Muscle layer of duodenum (tissue), 2 donors: ENCODE measurements at regions not wholly inside any gene's neighbourhood (a gene's known extent, or its start where the extent isn't known, plus 50 kb on each side); places are given as distances from the start of the nearest gene placed in this dataset.

Experiments
- H3K27ac ChIP-seq: one replicate; pipeline ENCODE4 v1.7.0; 2013; ENCODE audit warnings: mild to moderate bottlenecking, low read length
- H3K27me3 ChIP-seq: one replicate; pipeline ENCODE4 v1.7.0; 2013; ENCODE audit warnings: low read depth, mild to moderate bottlenecking, control low read depth, low read length
- H3K36me3 ChIP-seq, 2 donors: one replicate each; pipeline ENCODE4 v1.7.0; 2013; ENCODE audit warnings: low read length in 2 of 2, control low read depth in 1 of 2, mild to moderate bottlenecking in 1 of 2; ENCODE audit not compliant: insufficient read depth in 2 of 2, control insufficient read depth in 1 of 2
- H3K4me1 ChIP-seq, 2 donors: one replicate each; pipeline ENCODE4 v1.7.0; 2013; ENCODE audit warnings: low read length in 2 of 2, mild to moderate bottlenecking in 2 of 2, control low read depth in 1 of 2, moderate library complexity in 1 of 2; ENCODE audit not compliant: insufficient read depth in 2 of 2, control insufficient read depth in 1 of 2
- H3K4me3 ChIP-seq, 2 donors: one replicate each; pipeline ENCODE4 v1.7.0; 2013; ENCODE audit warnings: low read length in 2 of 2, low read depth in 1 of 2, mild to moderate bottlenecking in 1 of 2
- H3K9me3 ChIP-seq, 2 donors: one replicate each; pipeline ENCODE4 v1.7.0; 2013; ENCODE audit warnings: low read length in 2 of 2, control low read depth in 1 of 2, mild to moderate bottlenecking in 1 of 2; ENCODE audit not compliant: control insufficient read depth in 1 of 2
- donor health status: healthy.

- H3K27ac ChIP-seq = no peak overlapping the region
- no peaks in the 10 kb centered on the region for H3K9me3 ChIP-seq
- H3K27me3 ChIP-seq = no peaks in the 10 kb centered on the region
- no peak overlapping the region for H3K4me3 ChIP-seq
- H3K36me3 ChIP-seq = no peaks in the 10 kb centered on the region
- H3K4me1 ChIP-seq = no peaks in the 10 kb centered on the region
Observed at GRCh38 chr2:19554520-19554919, 196.1 kb upstream of the OSR1 start.

GRCh38 chr2:19552270-19552669 is 193.8 kb upstream of the OSR1 start:
- no peak overlapping the region for H3K4me3 ChIP-seq
- no peaks in the 10 kb centered on the region for H3K36me3 ChIP-seq
- H3K4me1 ChIP-seq = no peaks in the 10 kb centered on the region
- no peaks in the 10 kb centered on the region for H3K27me3 ChIP-seq
- H3K27ac ChIP-seq = no peak overlapping the region
- H3K9me3 ChIP-seq = no peaks in the 10 kb centered on the region

GRCh38 chr2:19550750-19551149 is 192.3 kb upstream of the OSR1 start:
- Histone ChIP-seq H3K4me3 (no peak overlapping the region), H3K4me1 (no peaks in the 10 kb centered on the region), H3K9me3 (no peaks in the 10 kb centered on the region), H3K27me3 (no peaks in the 10 kb centered on the region), H3K27ac (no peak overlapping the region), H3K36me3 (no peaks in the 10 kb centered on the region)

GRCh38 chr2:19549821-19550220 is 191.4 kb upstream of the OSR1 start:
- Histone ChIP-seq H3K36me3 (no peaks in the 10 kb centered on the region), H3K27me3 (no peaks in the 10 kb centered on the region), H3K27ac (no peak overlapping the region), H3K4me1 (no peaks in the 10 kb centered on the region), H3K4me3 (no peak overlapping the region), H3K9me3 (no peaks in the 10 kb centered on the region)

GRCh38 chr2:19548116-19548515 is 189.7 kb upstream of the OSR1 start:
- H3K4me3 ChIP-seq = no peak overlapping the region
- H3K4me1 ChIP-seq = no peaks in the 10 kb centered on the region
- no peak overlapping the region for H3K27ac ChIP-seq
- H3K9me3 ChIP-seq = no peaks in the 10 kb centered on the region
- no peaks in the 10 kb centered on the region for H3K36me3 ChIP-seq
- no peaks in the 10 kb centered on the region for H3K27me3 ChIP-seq

GRCh38 chr2:19547321-19547720 is 188.9 kb upstream of the OSR1 start:
- H3K36me3 ChIP-seq = no peaks in the 10 kb centered on the region
- H3K4me1 ChIP-seq = no peaks in the 10 kb centered on the region
- H3K4me3 ChIP-seq = no peak overlapping the region
- no peak overlapping the region for H3K27ac ChIP-seq
- H3K9me3 ChIP-seq = no peaks in the 10 kb centered on the region
- H3K27me3 ChIP-seq = no peaks in the 10 kb centered on the region

GRCh38 chr2:19545507-19545906 is 187.1 kb upstream of the OSR1 start:
- Histone ChIP-seq H3K27ac (no peak overlapping the region), H3K4me3 (no peak overlapping the region), H3K9me3 (no peaks in the 10 kb centered on the region), H3K27me3 (no peaks in the 10 kb centered on the region), H3K36me3 (no peaks in the 10 kb centered on the region), H3K4me1 (no peaks in the 10 kb centered on the region)

- Histone ChIP-seq H3K27ac (no peak overlapping the region), H3K4me3 (no peak overlapping the region), H3K9me3 (no peaks in the 10 kb centered on the region), H3K27me3 (no peaks in the 10 kb centered on the region), H3K36me3 (no peaks in the 10 kb centered on the region), H3K4me1 (peaks cover 0 to 8% of the 10 kb centered on the region in 2 donors)
Observed at GRCh38 chr2:19543663-19544383, 185.4 kb upstream of the OSR1 start.

GRCh38 chr2:19542796-19543662 is 184.6 kb upstream of the OSR1 start:
- Histone ChIP-seq H3K4me3 (no peak overlapping the region), H3K4me1 (peaks cover 0 to 8% of the 10 kb centered on the region in 2 donors), H3K27ac (no peak overlapping the region), H3K9me3 (no peaks in the 10 kb centered on the region), H3K27me3 (no peaks in the 10 kb centered on the region), H3K36me3 (no peaks in the 10 kb centered on the region)

- Histone ChIP-seq H3K36me3 (no peaks in the 10 kb centered on the region), H3K9me3 (no peaks in the 10 kb centered on the region), H3K4me1 (peaks cover 0 to 8% of the 10 kb centered on the region in 2 donors), H3K27me3 (no peaks in the 10 kb centered on the region), H3K27ac (no peak overlapping the region), H3K4me3 (no peak overlapping the region)
Observed at GRCh38 chr2:19541884-19542283, 183.5 kb upstream of the OSR1 start.

GRCh38 chr2:19540739-19541525 is 182.5 kb upstream of the OSR1 start:
- Histone ChIP-seq H3K27me3 (no peaks in the 10 kb centered on the region), H3K4me1 (peaks cover 0 to 8% of the 10 kb centered on the region in 2 donors), H3K9me3 (no peaks in the 10 kb centered on the region), H3K27ac (no peak overlapping the region), H3K36me3 (no peaks in the 10 kb centered on the region), H3K4me3 (no peak overlapping the region)
